GM12878 (cell line): ENCODE measurements at regions not wholly inside any gene's neighbourhood (a gene's known extent, or its start where the extent isn't known, plus 50 kb on each side); places are given as distances from the start of the nearest gene placed in this dataset.

Experiments
- CTCF ChIP-seq, 3 experiments: IDR thresholded peaks in 2 of 3; conservative IDR thresholded peaks in 1 of 3; 2 replicates each; pipeline ENCODE4 v1.5.1; 2011; ENCODE audit warnings: low read depth in 3 of 3, low read length in 3 of 3, mild to moderate bottlenecking in 3 of 3, control low read depth in 2 of 3, moderate library complexity in 2 of 3, inconsistent platforms in 1 of 3, mixed read lengths in 1 of 3; ENCODE audit not compliant: control insufficient read depth in 2 of 3, insufficient read depth in 1 of 3; ENCODE audit errors: extremely low read depth in 1 of 3
- EGR1 ChIP-seq, 2 experiments: IDR thresholded peaks; 1 replicate in 1 of 2; 2 replicates in 1 of 2; pipeline ENCODE4 v1.6.1; 2011 to 2012; ENCODE audit warnings: low read depth in 2 of 2, low read length in 2 of 2, borderline replicate concordance in 1 of 2, mild to moderate bottlenecking in 1 of 2, moderate library complexity in 1 of 2
- GATAD2B ChIP-seq: fragments of 450-650 bp; conservative IDR thresholded peaks from 2 replicates; pipeline ENCODE4 v1.6.1; 2017; ENCODE audit warnings: low read depth, mild to moderate bottlenecking, moderate library complexity
- PAX5 ChIP-seq: IDR thresholded peaks from 2 replicates; pipeline ENCODE4 v1.6.1; 2011; ENCODE audit warnings: low read depth, low read length, borderline replicate concordance
- RAD51 ChIP-seq: fragments of 450-650 bp; IDR thresholded peaks from 2 replicates; pipeline ENCODE4 v1.6.1; 2016; ENCODE audit warnings: moderate library complexity, mild to moderate bottlenecking, inconsistent platforms
- TAF1 ChIP-seq: IDR thresholded peaks from 2 replicates; pipeline ENCODE4 v1.6.1; 2011; ENCODE audit warnings: mild to moderate bottlenecking, low read depth, low read length, borderline replicate concordance
- ZNF687 ChIP-seq: fragments of 450-650 bp; IDR thresholded peaks from 2 replicates; pipeline ENCODE4 v1.6.1; 2017; ENCODE audit warnings: mild to moderate bottlenecking, moderate library complexity
- TF ChIP-seq, protein P1 (sequence below): fragments of 450-650 bp; IDR thresholded peaks from 2 replicates; pipeline ENCODE4 v1.6.1; 2017; ENCODE audit warnings: mild to moderate bottlenecking
- TF ChIP-seq, protein P2 (sequence below): IDR thresholded peaks from 2 replicates; pipeline ENCODE4 v1.6.1; 2012; ENCODE audit warnings: low read depth, low read length, improper control_type of control experiment

- no peak for TF ChIP-seq ZNF687
- TF ChIP-seq, protein P1, sequence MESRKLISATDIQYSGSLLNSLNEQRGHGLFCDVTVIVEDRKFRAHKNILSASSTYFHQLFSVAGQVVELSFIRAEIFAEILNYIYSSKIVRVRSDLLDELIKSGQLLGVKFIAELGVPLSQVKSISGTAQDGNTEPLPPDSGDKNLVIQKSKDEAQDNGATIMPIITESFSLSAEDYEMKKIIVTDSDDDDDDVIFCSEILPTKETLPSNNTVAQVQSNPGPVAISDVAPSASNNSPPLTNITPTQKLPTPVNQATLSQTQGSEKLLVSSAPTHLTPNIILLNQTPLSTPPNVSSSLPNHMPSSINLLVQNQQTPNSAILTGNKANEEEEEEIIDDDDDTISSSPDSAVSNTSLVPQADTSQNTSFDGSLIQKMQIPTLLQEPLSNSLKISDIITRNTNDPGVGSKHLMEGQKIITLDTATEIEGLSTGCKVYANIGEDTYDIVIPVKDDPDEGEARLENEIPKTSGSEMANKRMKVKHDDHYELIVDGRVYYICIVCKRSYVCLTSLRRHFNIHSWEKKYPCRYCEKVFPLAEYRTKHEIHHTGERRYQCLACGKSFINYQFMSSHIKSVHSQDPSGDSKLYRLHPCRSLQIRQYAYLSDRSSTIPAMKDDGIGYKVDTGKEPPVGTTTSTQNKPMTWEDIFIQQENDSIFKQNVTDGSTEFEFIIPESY = no peak
- no peak for TF ChIP-seq PAX5
- no peak for TF ChIP-seq TAF1
- TF ChIP-seq CTCF (IDR thresholded peaks at IDR 0.05 in 2 of 3, conservative IDR thresholded peaks at IDR 0.05 in 1 of 3; ENCODE audit: control insufficient read depth in 2 of 3, extremely low read depth in 1 of 3, insufficient read depth in 1 of 3, low read depth in 3 of 3, low read length in 3 of 3) = no peak
- TF ChIP-seq, protein P2, sequence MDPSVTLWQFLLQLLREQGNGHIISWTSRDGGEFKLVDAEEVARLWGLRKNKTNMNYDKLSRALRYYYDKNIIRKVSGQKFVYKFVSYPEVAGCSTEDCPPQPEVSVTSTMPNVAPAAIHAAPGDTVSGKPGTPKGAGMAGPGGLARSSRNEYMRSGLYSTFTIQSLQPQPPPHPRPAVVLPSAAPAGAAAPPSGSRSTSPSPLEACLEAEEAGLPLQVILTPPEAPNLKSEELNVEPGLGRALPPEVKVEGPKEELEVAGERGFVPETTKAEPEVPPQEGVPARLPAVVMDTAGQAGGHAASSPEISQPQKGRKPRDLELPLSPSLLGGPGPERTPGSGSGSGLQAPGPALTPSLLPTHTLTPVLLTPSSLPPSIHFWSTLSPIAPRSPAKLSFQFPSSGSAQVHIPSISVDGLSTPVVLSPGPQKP = no peak
- TF ChIP-seq RAD51 = no peak
- TF ChIP-seq EGR1 (IDR thresholded peaks at IDR 0.05; ENCODE audit: borderline replicate concordance in 1 of 2, low read depth in 2 of 2, low read length in 2 of 2) = no peak
- TF ChIP-seq GATAD2B = no peak
These were observed 131.8 kb upstream of the PPP1R3A start for GRCh38 chr7:114050571-114050970.
